Caki2 (cell line): ENCODE measurements at regions not wholly inside any gene's neighbourhood (a gene's known extent, or its start where the extent isn't known, plus 50 kb on each side); places are given as distances from the start of the nearest gene placed in this dataset.

Experiments used
- DNase-seq: peaks from one replicate; pipeline ENCODE4 v3.0.0-alpha.2; 2015; ENCODE audit warnings: low read depth
- in situ Hi-C: cut with HindIII; loops from 2 replicates; pipeline ENCODE4 v1.10.0; 2016; ENCODE audit warnings: low sequenced_read_pairs, low pct_unique_long_range_greater_than_20kb, mixed read lengths

GRCh38 chr10:31602541-31603234, 283.7 kb downstream of the ZEB1 start:
- in situ Hi-C loops, result no loop called here
- peak; percentile 60 for DNase-seq

DNA sequence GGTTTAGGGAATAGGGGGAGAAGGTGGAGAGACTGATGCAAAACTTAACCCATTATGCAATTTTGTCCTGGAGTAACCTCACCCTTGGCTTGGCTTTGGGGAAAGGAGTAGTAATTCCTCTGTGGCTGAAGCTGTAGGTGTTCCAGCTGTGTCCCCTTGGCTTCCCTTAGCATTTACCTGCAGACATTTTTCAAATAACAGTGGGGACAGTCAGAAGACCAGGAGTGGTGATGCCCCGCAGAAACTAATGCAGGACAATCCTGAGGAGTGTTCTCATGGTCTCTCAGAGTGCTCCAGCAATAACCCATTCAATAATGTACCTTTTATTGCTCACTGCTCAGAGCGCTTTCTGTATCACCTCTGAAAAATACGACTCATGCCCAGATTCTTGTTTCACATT, 282.1 kb downstream of the ZEB1 start:
- in situ Hi-C loops, result no loop called here
- DNase-seq, result no peak

- peak; percentile 24 for DNase-seq
- in situ Hi-C loops, result no loop called here
These were observed 280.8 kb downstream of the ZEB1 start for GRCh38 chr10:31599626-31600504.

DNA sequence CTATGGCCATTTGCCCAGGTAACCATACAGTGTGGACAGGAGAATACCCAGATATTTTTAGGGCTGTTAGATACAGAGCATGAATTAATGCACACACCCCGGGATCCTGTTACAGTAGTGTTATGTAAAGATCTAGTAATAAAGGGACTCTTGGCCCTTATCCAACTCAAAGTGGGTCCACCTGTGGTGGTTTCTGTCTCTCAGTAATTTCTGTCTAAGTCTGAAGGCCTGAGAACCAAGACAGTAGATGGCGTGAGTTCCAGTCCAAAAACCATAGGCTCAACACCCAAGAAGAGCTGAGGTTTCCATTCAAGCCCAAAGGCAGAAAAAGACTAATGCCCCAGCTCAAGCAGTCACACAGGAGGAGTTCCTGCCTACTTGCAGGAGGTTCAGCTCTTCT, 277.7 kb downstream of the ZEB1 start:
- in situ Hi-C loops, result no loop called here
- DNase-seq, result no peak

GRCh38 chr10:31595992-31596391, 277.0 kb downstream of the ZEB1 start:
- in situ Hi-C loops, result no loop called here
- DNase-seq, result peak; percentile 26

DNA sequence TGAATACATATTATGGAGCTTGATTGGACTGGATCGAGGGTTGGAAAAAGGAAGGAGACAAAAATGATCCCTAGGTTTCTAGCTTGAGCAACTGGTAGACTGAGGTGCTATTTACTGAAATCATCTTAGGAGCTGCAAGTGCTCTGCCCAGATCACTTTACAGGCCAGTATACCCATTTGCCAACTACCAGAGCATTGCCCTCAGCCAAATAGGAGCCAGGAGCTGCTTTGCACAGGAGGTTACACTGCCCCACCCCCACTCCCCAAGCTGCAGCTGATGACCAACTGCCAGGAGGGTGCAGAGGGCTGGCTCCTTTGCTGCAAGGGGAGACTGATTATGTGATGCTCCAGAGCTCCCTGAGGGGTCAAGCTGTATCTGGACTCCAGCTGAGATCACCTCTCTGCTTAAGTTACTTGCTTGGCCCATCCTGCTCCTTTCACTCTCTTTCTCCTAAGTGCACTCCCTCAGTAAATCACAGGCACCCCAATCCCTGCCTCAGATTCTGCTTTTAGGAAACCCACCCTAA, 275.4 kb downstream of the ZEB1 start:
- no peak for DNase-seq
- in situ Hi-C loops, result no loop called here

DNA sequence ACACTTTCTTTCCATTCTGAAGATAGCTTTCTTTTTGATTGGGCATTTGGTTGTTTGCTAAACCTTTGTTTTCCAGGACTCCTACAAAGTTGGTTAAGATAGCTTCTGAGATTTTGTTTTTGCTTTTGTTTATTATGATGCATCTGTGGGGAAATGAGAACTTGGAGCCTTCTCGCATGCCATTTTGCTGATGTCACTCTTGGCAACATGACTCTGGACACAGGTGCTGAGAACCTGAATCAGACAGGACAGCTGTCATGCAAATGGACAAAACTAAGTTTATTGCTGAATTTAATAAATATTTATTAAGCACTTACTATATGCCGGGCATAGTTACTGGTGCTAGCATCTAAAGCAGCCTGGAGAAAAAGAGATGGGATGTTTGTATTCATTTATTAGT, 274.1 kb downstream of the ZEB1 start:
- in situ Hi-C loops, result no loop called here
- DNase-seq, result no peak

DNA sequence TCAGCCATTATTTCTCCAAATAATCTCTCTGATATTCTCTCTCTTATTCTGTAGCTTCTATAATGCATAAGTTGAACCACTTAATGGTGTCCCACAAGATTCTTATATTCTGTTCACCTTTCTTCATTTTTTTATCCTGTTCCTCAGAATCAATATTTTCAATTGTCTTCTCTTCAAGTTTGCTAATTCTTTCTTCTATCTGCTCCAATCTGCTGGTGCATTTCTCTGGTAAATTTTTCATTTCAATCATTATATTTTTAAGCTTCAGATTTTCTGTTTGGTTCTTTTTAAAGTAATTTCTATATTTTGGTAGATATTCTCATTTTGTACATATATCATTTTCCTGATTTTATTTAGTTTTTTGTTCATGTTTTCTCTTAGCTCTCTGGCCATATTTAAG, 272.6 kb downstream of the ZEB1 start:
- in situ Hi-C loops, result no loop called here

DNA sequence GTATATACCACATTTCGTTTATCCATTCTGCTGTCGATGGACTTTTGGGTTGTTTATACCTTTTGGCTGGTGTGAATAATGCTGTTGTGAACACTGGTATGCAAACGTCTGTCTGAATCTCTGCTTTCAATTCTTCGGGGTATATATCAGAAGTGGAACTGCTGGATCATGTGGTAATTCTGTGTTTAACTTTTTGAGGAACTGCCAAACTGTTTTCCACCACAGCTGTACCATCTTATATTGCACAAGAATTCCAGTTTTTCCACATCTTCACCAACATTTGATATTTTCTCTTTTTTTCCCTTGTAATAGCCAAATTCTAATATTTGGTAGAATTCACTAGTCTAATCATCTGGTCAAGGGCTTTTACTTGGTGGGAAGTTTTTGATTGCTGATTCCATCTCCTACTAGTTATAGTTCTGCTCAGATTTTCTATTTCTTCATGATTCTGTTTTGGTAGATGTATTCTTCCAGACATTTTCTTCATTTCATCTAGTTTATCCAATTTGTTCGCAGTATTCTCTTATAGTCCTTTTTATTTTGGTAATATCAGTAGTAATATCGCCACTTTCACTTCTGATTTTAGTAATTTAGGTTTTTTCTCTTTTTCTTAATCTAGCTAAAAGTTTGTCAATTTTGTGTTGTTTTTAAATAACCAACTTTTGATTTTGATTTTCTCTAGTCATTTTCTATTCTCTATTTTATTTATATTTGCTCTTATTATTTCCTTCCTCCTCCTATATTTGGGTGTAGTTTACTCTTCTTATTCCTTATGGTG, 271.2 kb downstream of the ZEB1 start:
- in situ Hi-C loops, result no loop called here
- DNase-seq, result no peak

More for the DNA sequence above, 272.6 kb downstream of the ZEB1 start:
- no peak for DNase-seq

DNA sequence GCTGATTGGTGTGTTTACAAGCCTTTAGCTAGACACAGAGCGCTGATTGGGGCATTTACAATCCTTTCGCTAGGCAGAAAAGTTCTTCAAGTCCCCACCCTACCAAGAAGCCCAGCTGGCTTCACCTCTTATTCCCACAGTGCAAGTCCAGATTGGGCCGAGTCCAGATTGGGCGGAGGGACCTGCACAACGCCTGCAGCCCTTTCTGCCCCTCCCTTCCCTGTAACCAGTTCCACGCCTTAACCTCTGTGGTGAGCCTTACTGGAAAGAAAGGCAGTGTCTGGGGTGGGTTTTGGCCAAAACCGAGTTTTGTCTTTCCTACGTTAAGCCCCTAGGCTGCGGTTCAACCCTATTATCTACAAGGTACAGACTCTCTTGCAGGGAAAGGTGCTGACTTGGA, 268.7 kb downstream of the ZEB1 start:
- DNase-seq, result no peak
- in situ Hi-C loops, result no loop called here

DNA sequence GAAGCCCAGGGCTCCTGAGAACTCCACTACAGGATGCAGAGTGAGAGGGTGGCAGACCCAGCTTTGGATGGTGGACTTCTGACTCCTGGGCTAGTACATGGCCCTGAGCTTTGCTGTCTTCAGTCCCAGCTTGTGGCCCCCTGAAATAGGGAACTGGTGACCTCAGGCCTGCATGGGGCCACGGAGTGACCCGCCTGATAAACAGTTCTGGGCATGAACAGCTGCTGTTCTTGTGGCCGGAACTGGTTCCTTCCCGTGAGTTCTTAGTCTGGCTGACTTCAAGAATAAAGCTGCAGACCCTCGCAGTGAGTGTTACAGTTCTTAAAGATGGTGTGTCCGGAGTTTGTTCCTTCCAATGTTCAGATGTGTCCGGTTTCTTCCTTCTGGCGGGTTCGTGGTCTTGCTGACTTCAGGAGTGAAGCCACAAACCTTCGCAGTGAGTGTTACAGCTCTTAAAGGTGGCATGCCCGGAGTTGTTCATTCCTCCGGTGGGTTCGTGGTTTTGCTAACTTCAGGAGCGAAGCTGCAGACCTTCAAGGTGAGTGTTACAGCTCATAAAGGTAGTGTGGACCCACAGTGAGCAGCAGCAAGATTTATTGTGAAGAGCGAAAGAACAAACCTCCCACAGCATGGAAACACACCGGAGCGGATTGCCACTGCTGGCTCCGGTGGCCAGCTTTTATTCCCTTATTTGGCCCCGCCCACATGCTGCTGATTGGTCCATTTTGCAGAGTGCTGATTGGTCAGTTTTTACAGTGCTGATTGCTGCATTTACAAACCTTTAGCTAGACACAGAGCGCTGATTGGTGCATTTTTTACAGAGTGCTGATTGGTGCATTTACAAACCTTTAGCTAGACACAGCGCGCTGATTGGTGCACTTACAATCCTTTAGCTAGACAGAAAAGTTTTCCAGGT, 268.0 kb downstream of the ZEB1 start:
- in situ Hi-C loops, result no loop called here
- DNase-seq, result no peak

DNA sequence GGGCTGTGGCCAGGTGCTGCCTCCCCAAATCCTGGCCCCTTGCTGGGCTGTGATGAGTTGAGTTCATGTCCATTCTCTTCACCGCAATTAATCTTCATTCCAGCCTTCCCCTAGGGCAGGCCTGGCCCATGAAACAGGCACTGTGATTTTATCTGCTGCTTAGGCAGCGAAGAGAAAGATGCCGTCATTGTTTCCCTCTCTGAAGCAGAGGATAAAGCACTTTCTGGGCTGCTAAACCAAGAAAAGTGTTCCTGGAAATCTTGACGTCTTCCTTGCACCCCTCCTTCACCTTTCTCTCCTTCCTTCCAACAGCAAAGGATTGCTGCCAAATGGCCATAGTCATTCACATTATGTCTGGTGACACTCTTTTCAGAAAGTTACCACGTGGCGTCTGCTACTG, 265.9 kb downstream of the ZEB1 start:
- in situ Hi-C loops, result no loop called here
- no peak for DNase-seq

DNA sequence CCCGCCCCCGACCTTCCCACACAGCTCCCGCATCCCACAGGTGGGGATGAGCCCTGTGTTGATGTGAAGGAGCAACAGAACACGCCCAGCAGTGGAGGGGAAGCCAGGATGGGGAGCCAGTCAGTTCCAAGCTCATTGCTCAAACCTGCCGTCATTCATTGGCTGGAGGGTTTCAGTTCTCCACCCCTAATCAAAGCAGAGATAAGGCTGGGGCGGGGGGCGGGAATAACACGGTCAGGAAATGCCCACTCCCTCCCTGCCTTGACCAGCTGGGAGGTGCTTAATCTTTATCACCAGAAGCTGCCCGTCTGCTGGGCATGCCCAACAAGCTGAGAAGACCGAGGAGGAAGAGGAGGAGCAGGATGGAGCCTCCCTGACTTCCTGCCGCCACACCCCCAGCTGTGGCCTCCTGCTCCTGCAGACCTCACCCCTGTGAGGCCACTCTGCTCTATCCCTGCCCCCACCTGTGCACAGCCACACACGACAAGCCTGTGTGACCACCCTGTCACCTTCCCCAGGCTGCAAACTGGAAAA, 265.1 kb downstream of the ZEB1 start:
- in situ Hi-C loops, result no loop called here
- no peak for DNase-seq

GRCh38 chr10:31583293-31583692, 264.3 kb downstream of the ZEB1 start:
- in situ Hi-C loops, result no loop called here

DNA sequence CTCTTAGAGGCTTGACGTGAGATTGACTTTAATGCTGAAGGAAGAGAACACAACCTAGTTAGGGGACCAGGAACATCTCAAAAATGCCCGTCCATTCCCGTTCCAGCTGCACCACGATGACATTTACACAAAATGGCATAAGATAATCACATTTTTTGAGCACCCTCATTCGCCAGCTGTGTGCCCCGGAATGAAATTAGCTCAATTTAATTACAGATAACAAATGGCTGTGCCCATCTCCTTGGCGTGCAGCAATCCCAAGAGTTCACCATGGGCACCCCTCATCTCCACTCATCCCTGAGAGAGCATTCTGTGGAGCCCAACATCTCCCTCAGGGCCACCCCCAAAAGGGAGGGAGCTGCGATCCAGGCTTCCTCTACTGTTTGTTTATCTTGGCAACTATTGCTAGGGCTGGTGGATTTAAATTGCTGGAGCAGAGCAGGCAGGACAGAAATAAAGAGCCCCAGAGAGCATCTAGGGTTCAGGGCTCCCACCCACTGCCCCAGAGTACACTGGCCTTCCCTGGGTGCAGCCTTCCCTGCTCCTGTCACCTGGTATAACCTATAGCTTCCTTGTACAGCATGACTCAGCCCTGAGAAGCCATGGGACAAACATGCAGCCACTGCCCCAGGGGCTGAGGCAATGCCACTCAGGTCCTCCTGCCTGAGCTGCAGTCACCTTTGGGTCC, 263.5 kb downstream of the ZEB1 start:
- in situ Hi-C loops, result no loop called here
- peak; percentile 39 for DNase-seq

More at GRCh38 chr10:31583293-31583692, 264.3 kb downstream of the ZEB1 start:
- DNase-seq, result no peak

DNA sequence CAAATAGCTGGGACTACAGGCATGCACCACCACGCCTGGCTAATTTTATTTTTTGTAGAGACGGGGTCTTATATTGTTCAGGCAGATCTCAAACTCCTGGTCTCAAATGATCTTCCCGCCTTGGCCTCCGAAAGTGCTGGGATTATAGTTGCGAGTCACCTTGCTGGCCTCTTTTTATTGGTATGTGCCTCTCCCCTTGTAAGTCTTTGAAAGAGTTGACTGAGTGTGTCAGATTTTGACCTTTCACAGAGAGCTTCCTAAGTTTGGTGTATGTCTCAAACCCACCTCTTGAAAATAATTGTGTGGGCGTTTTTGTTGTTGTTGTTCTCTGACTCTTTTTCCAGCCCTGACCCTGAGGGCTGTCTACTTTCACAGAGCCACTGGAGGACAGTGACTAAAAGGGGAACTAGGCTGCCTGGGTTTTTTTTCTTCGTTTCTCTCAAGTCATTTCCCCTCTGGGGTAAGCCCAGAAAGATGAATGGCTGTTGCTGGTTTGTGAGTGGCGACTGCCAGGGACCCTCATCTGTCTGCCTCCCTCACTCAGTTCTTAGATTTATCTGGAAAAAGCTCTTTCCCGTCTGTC, 262.8 kb downstream of the ZEB1 start:
- in situ Hi-C loops, result no loop called here
- no peak for DNase-seq

DNA sequence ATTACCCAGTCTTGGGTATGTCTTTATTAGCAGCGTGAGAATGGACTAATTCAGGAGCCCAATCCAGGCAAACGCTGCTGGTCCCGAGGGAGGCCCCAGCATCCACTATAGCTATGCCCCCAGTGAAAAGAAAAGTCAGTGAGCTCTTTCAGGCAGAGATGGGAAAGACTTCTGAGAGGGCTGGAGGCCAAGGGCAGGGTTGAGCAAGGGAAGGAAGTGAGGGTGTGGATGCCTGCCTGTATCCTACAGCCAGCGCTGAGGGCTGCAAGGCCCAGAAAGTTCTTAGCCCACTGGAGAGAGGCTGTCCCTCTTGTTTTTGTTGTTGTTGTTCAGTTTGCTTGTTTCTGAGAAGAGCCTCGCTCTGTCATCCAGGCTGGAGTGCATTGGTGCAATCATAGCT, 261.6 kb downstream of the ZEB1 start:
- in situ Hi-C loops, result no loop called here
- DNase-seq, result no peak
